ENCODE measurements at regions not wholly inside any gene's neighbourhood (a gene's known extent, or its start where the extent isn't known, plus 50 kb on each side); places are given as distances from the start of the nearest gene placed in this dataset.

DNA sequence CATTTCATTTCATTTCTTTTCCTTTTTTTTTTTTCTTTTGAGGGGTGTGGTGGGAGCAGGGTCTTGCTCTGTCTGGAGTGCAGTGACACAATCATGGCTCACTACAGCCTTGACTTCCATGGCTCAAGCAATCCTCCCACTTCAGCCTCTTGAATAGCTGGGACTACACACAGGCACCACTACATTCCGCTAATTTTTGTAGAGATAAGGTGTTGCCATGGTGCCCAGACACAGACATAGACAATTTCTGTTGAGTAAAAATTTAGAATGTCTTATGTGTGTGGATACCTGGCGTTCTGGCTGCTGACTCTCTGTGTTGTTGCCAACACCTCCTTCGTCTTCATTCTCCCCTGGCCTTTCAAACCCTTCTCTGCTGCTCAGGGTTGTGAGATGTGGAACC lies 54.0 kb upstream of the PRSS58 start:
- no peak for DNase-seq

DNA sequence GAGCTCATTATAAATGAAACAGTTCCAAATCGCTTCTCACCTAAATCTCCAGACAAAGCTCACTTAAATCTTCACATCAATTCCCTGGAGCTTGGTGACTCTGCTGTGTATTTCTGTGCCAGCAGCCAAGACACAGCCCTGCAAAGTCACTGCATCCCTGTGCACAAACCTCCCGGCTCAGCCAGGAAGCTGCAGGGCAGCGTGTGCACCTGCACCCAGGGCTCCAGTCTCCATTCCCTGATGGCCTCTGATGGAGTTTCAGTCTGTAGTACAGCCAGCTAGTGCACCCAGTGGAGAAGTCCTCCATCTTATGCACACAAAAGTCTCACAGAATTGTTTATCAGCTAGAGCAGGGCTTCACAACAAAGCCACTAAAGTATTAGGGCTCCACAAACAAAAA lies 51.1 kb upstream of the PRSS58 start:
- no peak for DNase-seq

DNA sequence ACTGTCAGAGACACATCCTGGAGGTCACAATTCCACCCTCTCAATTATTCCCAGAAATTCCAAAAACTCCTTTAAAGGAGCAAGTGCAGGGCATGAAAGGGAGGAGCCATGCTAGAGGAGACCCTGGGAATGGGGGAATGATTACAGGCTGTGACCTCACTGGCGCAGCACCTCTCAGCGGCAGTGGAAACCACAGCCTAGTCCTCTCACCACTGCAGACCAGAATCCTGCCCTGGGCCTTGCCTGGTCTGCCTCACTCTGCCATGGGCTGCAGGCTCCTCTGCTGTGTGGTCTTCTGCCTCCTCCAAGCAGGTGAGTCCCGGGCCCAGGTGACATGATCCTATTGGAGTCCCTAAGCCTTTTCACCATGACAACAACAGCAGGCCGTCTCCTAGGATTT lies 50.5 kb upstream of the PRSS58 start:
- no peak for DNase-seq
